ENCODE measurements at regions not wholly inside any gene's neighbourhood (a gene's known extent, or its start where the extent isn't known, plus 50 kb on each side); places are given as distances from the start of the nearest gene placed in this dataset.

GRCh38 chr4:124423160-124423559, 289.4 kb downstream of the ANKRD50 start:
- Mint-ChIP-seq H3K4me1 (ENCODE audit: low read depth, unreplicated experiment) (peaks cover 2% of the 10 kb centered on the region), H3K27ac (ENCODE audit: unreplicated experiment) (no peak overlapping the region), H3K36me3 (ENCODE audit: unreplicated experiment) (no peaks in the 10 kb centered on the region), H3K4me3 (ENCODE audit: unreplicated experiment) (no peak overlapping the region), H3K27me3 (ENCODE audit: unreplicated experiment) (no peaks in the 10 kb centered on the region), H3K9me3 (ENCODE audit: unreplicated experiment) (no peaks in the 10 kb centered on the region)
- TF ChIP-seq CTCF (IDR thresholded peaks at IDR 0.05; ENCODE audit: partially characterized antibody, unreplicated experiment), result no peak
- no peak for DNase-seq

- Mint-ChIP-seq H3K4me1 (ENCODE audit: low read depth, unreplicated experiment) (peaks cover 8% of the 10 kb centered on the region), H3K9me3 (ENCODE audit: unreplicated experiment) (no peaks in the 10 kb centered on the region), H3K36me3 (ENCODE audit: unreplicated experiment) (no peaks in the 10 kb centered on the region), H3K4me3 (ENCODE audit: unreplicated experiment) (no peak overlapping the region), H3K27ac (ENCODE audit: unreplicated experiment) (no peak overlapping the region), H3K27me3 (ENCODE audit: unreplicated experiment) (no peaks in the 10 kb centered on the region)
- no peak for TF ChIP-seq CTCF (IDR thresholded peaks at IDR 0.05; ENCODE audit: partially characterized antibody, unreplicated experiment)
- DNase-seq, result no peak
These were observed 286.3 kb downstream of the ANKRD50 start for GRCh38 chr4:124426279-124426678.

GRCh38 chr4:124427095-124427767, 285.3 kb downstream of the ANKRD50 start:
- Mint-ChIP-seq H3K4me3 (ENCODE audit: unreplicated experiment) (no peak overlapping the region), H3K4me1 (ENCODE audit: low read depth, unreplicated experiment) (peaks cover 8% of the 10 kb centered on the region), H3K27ac (ENCODE audit: unreplicated experiment) (no peak overlapping the region), H3K36me3 (ENCODE audit: unreplicated experiment) (no peaks in the 10 kb centered on the region), H3K9me3 (ENCODE audit: unreplicated experiment) (no peaks in the 10 kb centered on the region), H3K27me3 (ENCODE audit: unreplicated experiment) (no peaks in the 10 kb centered on the region)
- no peak for TF ChIP-seq CTCF (IDR thresholded peaks at IDR 0.05; ENCODE audit: partially characterized antibody, unreplicated experiment)
- DNase-seq, result no peak

- H3K27ac Mint-ChIP-seq (ENCODE audit: unreplicated experiment), result no peak overlapping the region
- H3K9me3 Mint-ChIP-seq (ENCODE audit: unreplicated experiment), result no peaks in the 10 kb centered on the region
- H3K4me3 Mint-ChIP-seq (ENCODE audit: unreplicated experiment), result no peak overlapping the region
- H3K36me3 Mint-ChIP-seq (ENCODE audit: unreplicated experiment), result no peaks in the 10 kb centered on the region
- TF ChIP-seq CTCF (IDR thresholded peaks at IDR 0.05; ENCODE audit: partially characterized antibody, unreplicated experiment), result no peak
- DNase-seq, result no peak
- H3K27me3 Mint-ChIP-seq (ENCODE audit: unreplicated experiment), result no peaks in the 10 kb centered on the region
- peaks cover 8% of the 10 kb centered on the region for H3K4me1 Mint-ChIP-seq (ENCODE audit: low read depth, unreplicated experiment)
These were observed 283.9 kb downstream of the ANKRD50 start for GRCh38 chr4:124428648-124429047.

GRCh38 chr4:124429746-124430250, 282.7 kb downstream of the ANKRD50 start:
- Mint-ChIP-seq H3K4me3 (ENCODE audit: unreplicated experiment) (no peak overlapping the region), H3K36me3 (ENCODE audit: unreplicated experiment) (no peaks in the 10 kb centered on the region), H3K4me1 (ENCODE audit: low read depth, unreplicated experiment) (peaks cover 8% of the 10 kb centered on the region), H3K9me3 (ENCODE audit: unreplicated experiment) (no peaks in the 10 kb centered on the region), H3K27ac (ENCODE audit: unreplicated experiment) (no peak overlapping the region), H3K27me3 (ENCODE audit: unreplicated experiment) (no peaks in the 10 kb centered on the region)
- DNase-seq, result no peak
- no peak for TF ChIP-seq CTCF (IDR thresholded peaks at IDR 0.05; ENCODE audit: partially characterized antibody, unreplicated experiment)

Measured in glutamatergic neuron (in vitro differentiated cells).